B cell (primary cell): ENCODE measurements at regions not wholly inside any gene's neighbourhood (a gene's known extent, or its start where the extent isn't known, plus 50 kb on each side); places are given as distances from the start of the nearest gene placed in this dataset.

Experiments used
- CTCF ChIP-seq: fragments of 200-600 bp; IDR thresholded peaks from one replicate; pipeline ENCODE4 v1.8.0; 2022; ENCODE audit warnings: antibody characterized with exemption, mild to moderate bottlenecking
- EZH2 ChIP-seq: IDR thresholded peaks from 2 replicates; pipeline ENCODE4 v1.6.1; 2012; ENCODE audit warnings: borderline replicate concordance, low read depth, mild to moderate bottlenecking, moderate library complexity, low read length; ENCODE audit not compliant: insufficient read depth, poor library complexity, severe bottlenecking

DNA sequence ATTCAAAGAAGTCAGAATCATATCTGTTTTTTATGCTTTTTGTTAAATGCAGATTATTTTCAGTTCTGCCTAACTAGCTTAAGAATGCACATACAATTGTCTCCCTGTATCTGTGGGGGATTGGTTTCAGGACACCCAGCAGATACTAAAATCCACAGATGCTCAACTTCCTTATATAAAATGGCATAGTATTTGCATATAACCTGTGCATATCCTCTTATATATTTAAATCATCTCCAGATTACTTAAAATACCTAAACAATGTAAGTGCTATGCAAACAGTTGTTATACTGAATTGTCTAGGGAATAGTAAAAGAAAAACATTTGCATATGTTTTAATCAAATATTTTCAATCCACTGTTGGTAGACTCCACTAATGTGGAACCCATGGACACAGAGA is 279.4 kb downstream of the TMA16 start:
- no peak for TF ChIP-seq CTCF
- no peak for TF ChIP-seq EZH2
